GM13977 (cell line): ENCODE measurements at regions not wholly inside any gene's neighbourhood (a gene's known extent, or its start where the extent isn't known, plus 50 kb on each side); places are given as distances from the start of the nearest gene placed in this dataset.

Experiments
- DNase-seq: peaks from one replicate; pipeline ENCODE4 v3.0.0; 2012; ENCODE audit warnings: low spot score
- CTCF ChIP-seq: IDR thresholded peaks from 2 replicates; pipeline ENCODE4 v1.5.1; 2012; ENCODE audit warnings: mild to moderate bottlenecking, control low read depth; ENCODE audit not compliant: insufficient read depth; ENCODE audit errors: extremely low read depth, missing control alignments
- in situ Hi-C: fragments of 300-500 bp; cut with MboI; formaldehyde crosslinking; loops from one replicate; pipeline ENCODE4 v1.12.0; 2022; ENCODE audit warnings: low sequenced_read_pairs, low pct_unique_long_range_greater_than_20kb, mixed read lengths, inconsistent platforms; ENCODE audit not compliant: unreplicated experiment

GRCh38 chr9:20084125-20084524, 295.3 kb upstream of the SLC24A2 start:
- no peak for DNase-seq
- in situ Hi-C loops = no loop called here
- no peak for TF ChIP-seq CTCF

- no peak for DNase-seq
- no peak for TF ChIP-seq CTCF
- in situ Hi-C loops = no loop called here
These were observed 294.6 kb upstream of the SLC24A2 start for GRCh38 chr9:20083390-20083789.

GRCh38 chr9:20082831-20083230, 294.0 kb upstream of the SLC24A2 start:
- no peak for DNase-seq
- in situ Hi-C loops = no loop called here
- no peak for TF ChIP-seq CTCF

- no peak for DNase-seq
- in situ Hi-C loops = no loop called here
- TF ChIP-seq CTCF = no peak
These were observed 293.6 kb upstream of the SLC24A2 start for GRCh38 chr9:20082406-20082805.

- in situ Hi-C loops = no loop called here
- TF ChIP-seq CTCF = no peak
- no peak for DNase-seq
These were observed 289.4 kb upstream of the SLC24A2 start for GRCh38 chr9:20078246-20078645.

- in situ Hi-C loops = no loop called here
- no peak for DNase-seq
- no peak for TF ChIP-seq CTCF
These were observed 285.5 kb upstream of the SLC24A2 start for GRCh38 chr9:20074291-20074690.

- no peak for TF ChIP-seq CTCF
- in situ Hi-C loops = no loop called here
- no peak for DNase-seq
These were observed 281.5 kb upstream of the SLC24A2 start for GRCh38 chr9:20070336-20070735.
